Stomach (tissue), 8 donors: ENCODE measurements at regions not wholly inside any gene's neighbourhood (a gene's known extent, or its start where the extent isn't known, plus 50 kb on each side); places are given as distances from the start of the nearest gene placed in this dataset.

Experiments used
- DNase-seq, 2 donors: peaks; one replicate each; pipeline versions ENCODE4 v3.0.0 to v3.0.0-alpha.2; 2013 to 2019
- H3K27ac ChIP-seq, 5 donors: fragments of 200-600 bp in 4 of 5; sonication (generic) in 4 of 5; one replicate each; pipeline ENCODE4 v1.5.1; 2013 to 2019; ENCODE audit warnings: mild to moderate bottlenecking in 1 of 5, moderate library complexity in 1 of 5
- H3K27me3 ChIP-seq, 3 donors: fragments of 200-600 bp; sonication (generic); one replicate each; pipeline ENCODE4 v1.5.1; 2017 to 2019; ENCODE audit warnings: mixed run types in 1 of 3
- H3K36me3 ChIP-seq, 4 donors: fragments of 200-600 bp; sonication (generic); 1 replicate in 3 of 4; 2 replicates in 1 of 4; pipeline ENCODE4 v1.5.1; 2016 to 2019
- H3K4me1 ChIP-seq, 4 donors: fragments of 200-600 bp; sonication (generic); one replicate each; pipeline ENCODE4 v1.5.1; 2016 to 2019
- H3K4me3 ChIP-seq, 4 donors: fragments of 200-600 bp; sonication (generic) in 3 of 4; one replicate each; pipeline ENCODE4 v1.5.1; 2016 to 2019; ENCODE audit warnings: mild to moderate bottlenecking in 1 of 4
- H3K9me3 ChIP-seq, 4 donors: fragments of 200-600 bp; sonication (generic); one replicate each; pipeline ENCODE4 v1.5.1; 2016 to 2019
- CTCF ChIP-seq, 7 experiments: fragments of 450-650 bp in 4 of 7; fragments of 200-600 bp in 3 of 7; sonication (generic) in 3 of 7; IDR thresholded peaks; one replicate each; pipeline ENCODE4 v1.5.1; 2016 to 2019; ENCODE audit warnings: antibody characterized with exemption in 7 of 7, control low read depth in 2 of 7, mild to moderate bottlenecking in 1 of 7
- EP300 ChIP-seq: sonication (generic); formaldehyde crosslinking; IDR thresholded peaks from one replicate; pipeline ENCODE4 v1.6.1; 2017; ENCODE audit warnings: antibody characterized with exemption
- POLR2A ChIP-seq, 4 donors: fragments of 450-650 bp; IDR thresholded peaks; one replicate each; pipeline ENCODE4 v1.6.1; 2016; ENCODE audit warnings: antibody characterized with exemption in 4 of 4, control low read depth in 2 of 4, mild to moderate bottlenecking in 1 of 4, moderate library complexity in 1 of 4
- POLR2AphosphoS5 ChIP-seq, 3 donors: sonication (generic); formaldehyde crosslinking; IDR thresholded peaks; one replicate each; pipeline ENCODE4 v1.6.1; 2016; ENCODE audit warnings: antibody characterized with exemption in 3 of 3
- WGBS, 5 donors: extraction: QIAGEN DNeasy Blood & Tissue Kit in 3 of 5; methylation state at CpG; one replicate each; pipeline versions ENCODE4 v1.1.5 to v1.1.7; 2013 to 2018; 5-methylcytosine and 5-hydroxymethylcytosine counted together
- intact Hi-C: fragments of 100-400 bp; cut with DNase I; formaldehyde crosslinking; loops from one replicate; pipeline ENCODE4 v1.15.1; 2023; ENCODE audit warnings: low total_unique reads
- donor health status: healthy with polysubstance abuse.
- donor health status: Bipolar disorder and iron deficiency.
- donor health status: healthy.

- Histone ChIP-seq H3K9me3 (no peaks in the 10 kb centered on the region), H3K4me1 (no peaks in the 10 kb centered on the region), H3K27me3 (no peaks in the 10 kb centered on the region), H3K36me3 (no peaks in the 10 kb centered on the region), H3K4me3 (no peak overlapping the region), H3K27ac (no peak overlapping the region)
- WGBS, 5 donors = 91 to 96% (median 94%) methylated on average over 4 of the region's 4 CpGs
- no peak for DNase-seq
- intact Hi-C loops = no loop called here
- TF ChIP-seq EP300 = no peak
- no peak for TF ChIP-seq POLR2AphosphoS5 (IDR thresholded peaks at IDR 0.05)
- TF ChIP-seq POLR2A (IDR thresholded peaks at IDR 0.05) = no peak
- TF ChIP-seq CTCF (IDR thresholded peaks at IDR 0.05) = no peak
Observed at GRCh38 chr12:91729543-91729942, 416.1 kb downstream of the BTG1 start.

GRCh38 chr12:91723191-91723590 lies 422.5 kb downstream of the BTG1 start:
- Histone ChIP-seq H3K4me3 (no peak overlapping the region), H3K36me3 (no peaks in the 10 kb centered on the region), H3K27ac (no peak overlapping the region), H3K9me3 (no peaks in the 10 kb centered on the region), H3K4me1 (no peaks in the 10 kb centered on the region), H3K27me3 (no peaks in the 10 kb centered on the region)
- no peak for DNase-seq
- TF ChIP-seq POLR2A (IDR thresholded peaks at IDR 0.05) (no peak), CTCF (IDR thresholded peaks at IDR 0.05) (no peak), POLR2AphosphoS5 (IDR thresholded peaks at IDR 0.05) (no peak), EP300 (no peak)
- intact Hi-C loops = no loop called here

GRCh38 chr12:91722072-91722471 lies 423.6 kb downstream of the BTG1 start:
- Histone ChIP-seq H3K9me3 (no peaks in the 10 kb centered on the region), H3K4me3 (no peak overlapping the region), H3K36me3 (no peaks in the 10 kb centered on the region), H3K4me1 (no peaks in the 10 kb centered on the region), H3K27ac (no peak overlapping the region), H3K27me3 (no peaks in the 10 kb centered on the region)
- no peak for DNase-seq
- no peak for TF ChIP-seq POLR2A (IDR thresholded peaks at IDR 0.05)
- TF ChIP-seq CTCF (IDR thresholded peaks at IDR 0.05) = no peak
- no peak for TF ChIP-seq EP300
- TF ChIP-seq POLR2AphosphoS5 (IDR thresholded peaks at IDR 0.05) = no peak
- intact Hi-C loops = no loop called here

GRCh38 chr12:91721023-91721422 lies 424.6 kb downstream of the BTG1 start:
- no peaks in the 10 kb centered on the region for H3K27me3 ChIP-seq
- no peak overlapping the region for H3K27ac ChIP-seq
- H3K36me3 ChIP-seq = no peaks in the 10 kb centered on the region
- no peak for DNase-seq
- WGBS, 5 donors = 66 to 72% (median 71%) methylated on average over 3 of the region's 3 CpGs
- H3K9me3 ChIP-seq = no peaks in the 10 kb centered on the region
- H3K4me3 ChIP-seq = no peak overlapping the region
- intact Hi-C loops = no loop called here
- TF ChIP-seq EP300 = no peak
- no peak for TF ChIP-seq POLR2A (IDR thresholded peaks at IDR 0.05)
- no peak for TF ChIP-seq CTCF (IDR thresholded peaks at IDR 0.05)
- no peak for TF ChIP-seq POLR2AphosphoS5 (IDR thresholded peaks at IDR 0.05)
- no peaks in the 10 kb centered on the region for H3K4me1 ChIP-seq

- no peaks in the 10 kb centered on the region for H3K36me3 ChIP-seq
- TF ChIP-seq CTCF (IDR thresholded peaks at IDR 0.05) (no peak), EP300 (no peak), POLR2A (IDR thresholded peaks at IDR 0.05) (no peak), POLR2AphosphoS5 (IDR thresholded peaks at IDR 0.05) (no peak)
Observed at GRCh38 chr12:91718326-91718725, 427.3 kb downstream of the BTG1 start.

More at GRCh38 chr12:91718326-91718725, 427.3 kb downstream of the BTG1 start:
- Histone ChIP-seq H3K4me3 (no peak overlapping the region), H3K27me3 (no peaks in the 10 kb centered on the region), H3K9me3 (no peaks in the 10 kb centered on the region), H3K4me1 (no peaks in the 10 kb centered on the region), H3K27ac (no peak overlapping the region)
- no peak for DNase-seq
- intact Hi-C loops = no loop called here
- 92 to 98% (median 96%) methylated on average over 2 of the region's 2 CpGs for WGBS, 5 donors
